HEK293 (cell line): ENCODE measurements at regions not wholly inside any gene's neighbourhood (a gene's known extent, or its start where the extent isn't known, plus 50 kb on each side); places are given as distances from the start of the nearest gene placed in this dataset.

Source experiments
- REST ChIP-seq: fragments of 450-650 bp; formaldehyde crosslinking; IDR thresholded peaks from 2 replicates; pipeline ENCODE4 v1.5.1; 2016; ENCODE audit warnings: missing biosample characterization, missing genetic modification characterization
- ZNF121 ChIP-seq: fragments of 450-650 bp; formaldehyde crosslinking; IDR thresholded peaks from 2 replicates; pipeline ENCODE4 v1.5.1; 2016; ENCODE audit warnings: missing biosample characterization, missing genetic modification characterization
- ZNF274 ChIP-seq, 2 experiments: fragments of 200-500 bp in 1 of 2; fragments of 450-650 bp in 1 of 2; sonication (Bioruptor generic) in 1 of 2; formaldehyde crosslinking in 1 of 2; IDR thresholded peaks; 2 replicates each; pipeline versions ENCODE4 v1.5.1 to v1.6.1; 2014 to 2016; ENCODE audit warnings: borderline replicate concordance in 1 of 2, inconsistent platforms in 1 of 2, low read length in 1 of 2, missing biosample characterization in 1 of 2, missing genetic modification characterization in 1 of 2
- ZSCAN5A ChIP-seq: fragments of 450-650 bp; formaldehyde crosslinking; IDR thresholded peaks from 2 replicates; pipeline ENCODE4 v1.5.1; 2016; ENCODE audit warnings: missing biosample characterization, missing genetic modification characterization

- no peak for TF ChIP-seq ZNF121 (tag by site-specific recombination)
- TF ChIP-seq REST (tag by site-specific recombination), result no peak
- no peak for TF ChIP-seq ZNF274 (IDR thresholded peaks at IDR 0.05; ENCODE audit: low read length)
- TF ChIP-seq ZNF274 (tag by site-specific recombination; IDR thresholded peaks at IDR 0.05; ENCODE audit: borderline replicate concordance), result no peak
- TF ChIP-seq ZSCAN5A (tag by site-specific recombination), result no peak
Measured at GRCh38 chr20:22307409-22307808, 277.0 kb downstream of the FOXA2 start.
